ENCODE measurements at regions not wholly inside any gene's neighbourhood (a gene's known extent, or its start where the extent isn't known, plus 50 kb on each side); places are given as distances from the start of the nearest gene placed in this dataset.

- Histone ChIP-seq H3K4me3 (ENCODE audit: insufficient read depth, low read depth, low read length) (no peak overlapping the region), H4K5ac (ENCODE audit: low read depth, low read length) (no peak overlapping the region), H3K36me3 (ENCODE audit: control insufficient read depth, insufficient read depth, low read length) (no peaks in the 10 kb centered on the region), H2AK5ac (ENCODE audit: low read depth, low read length) (no peak overlapping the region), H2BK5ac (ENCODE audit: low read depth, low read length, poor library complexity, severe bottlenecking) (no peak overlapping the region), H3K9ac (ENCODE audit: low read depth, low read length) (no peak overlapping the region), H3K79me1 (ENCODE audit: low read depth in 1 of 2, low read length in 2 of 2) (no peaks in the 10 kb centered on the region), H3K4ac (ENCODE audit: low read depth, low read length) (no peak overlapping the region), H3K9me3 (ENCODE audit: control insufficient read depth, insufficient read depth, low read length) (peaks cover 6% of the 10 kb centered on the region; the same call in 1 of the 2 replicates), H3K18ac (ENCODE audit: low read depth, low read length) (no peak overlapping the region), H3K14ac (replicated peaks; ENCODE audit: low read depth, low read length) (no peak overlapping the region), H2AFZ (replicated peaks; ENCODE audit: low read length, poor library complexity) (no peak overlapping the region), H3K27ac (ENCODE audit: insufficient read depth, low read length) (no peak overlapping the region), H4K8ac (ENCODE audit: low read depth in 2 of 2, low read length in 2 of 2) (no peak overlapping the region), H3K9me1 (ENCODE audit: insufficient read depth, low read length) (no peaks in the 10 kb centered on the region), H3K56ac (ENCODE audit: extremely low read depth, insufficient read depth, low read length) (no peak overlapping the region), H3K27me3 (ENCODE audit: control insufficient read depth, insufficient read depth, low read length) (no peaks in the 10 kb centered on the region), H3K4me2 (ENCODE audit: low read depth, low read length) (no peak overlapping the region), H4K20me1 (ENCODE audit: insufficient read depth, low read length) (no peaks in the 10 kb centered on the region), H2BK120ac (ENCODE audit: low read depth, low read length) (no peak overlapping the region), H3K23ac (ENCODE audit: low read depth, low read length) (no peak overlapping the region), H4K91ac (ENCODE audit: insufficient read depth, low read depth, low read length) (no peak overlapping the region), H2BK20ac (ENCODE audit: low read depth, low read length) (no peak overlapping the region), H2AK9ac (replicated peaks; ENCODE audit: low read depth, low read length, poor library complexity) (no peak overlapping the region), H2BK15ac (ENCODE audit: low read depth, low read length) (no peak overlapping the region), H3K4me1 (ENCODE audit: control insufficient read depth, insufficient read depth, low read length) (no peaks in the 10 kb centered on the region)
- POLR2A ChIA-PET (ENCODE audit: unreplicated experiment), result no interaction called here
- dilution Hi-C loops (cut with HindIII; ENCODE audit: low sequenced_read_pairs, unreplicated experiment), result no loop called here
- no peak for TF ChIP-seq CHD1 (IDR thresholded peaks at IDR 0.05; ENCODE audit: low read depth, low read length)
- no peak for TF ChIP-seq NFE2L2 (IDR thresholded peaks at IDR 0.05; ENCODE audit: low read depth, low read length)
- TF ChIP-seq CTCF (conservative IDR thresholded peaks at IDR 0.05; ENCODE audit: low read depth, low read length), result no peak
- no peak for TF ChIP-seq RFX5 (IDR thresholded peaks at IDR 0.05; ENCODE audit: low read depth, low read length)
- TF ChIP-seq USF2 (IDR thresholded peaks at IDR 0.05; ENCODE audit: low read depth, low read length), result no peak
- no peak for ATAC-seq (ENCODE audit: low read depth)
- intact Hi-C loops (cut with micrococcal nuclease), result no loop called here
- in situ Hi-C loops (cut with MboI; ENCODE audit: low sequenced_read_pairs), result no loop called here
- DNase-seq, result no peak
- no TSS peak for BruUV-seq (replicated peaks)
- WGBS, 2 experiments (ENCODE audit: extremely low coverage in 2 of 2, insufficient read length in 1 of 2), result 52% methylated on average over 7 of the region's 15 CpGs; no CpG with 5 or more reads in 1 of the 2 experiments
- CTCF ChIA-PET, result no interaction called here
These were observed 60.6 kb upstream of the SHH start for GRCh38 chr7:155872678-155873369.
